SJCRH30 (cell line): ENCODE measurements at regions not wholly inside any gene's neighbourhood (a gene's known extent, or its start where the extent isn't known, plus 50 kb on each side); places are given as distances from the start of the nearest gene placed in this dataset.
"Not testable (repeated sequence)": the region's sequence is repeated elsewhere in the genome, so short reads cannot be mapped to it uniquely, and the experiment has no call there.

Source experiments
- DNase-seq, 2 experiments: peaks; one replicate each; pipeline ENCODE4 v3.0.0-alpha.2; 2015 to 2020
- H3K27ac ChIP-seq: fragments of 250-450 bp; sonication (Bioruptor Pico); 2 replicates; pipeline ENCODE4 v1.5.1; 2020; ENCODE audit warnings: mild to moderate bottlenecking, moderate library complexity
- H3K27me3 ChIP-seq: fragments of 250-450 bp; sonication (Bioruptor Pico); 2 replicates; pipeline ENCODE4 v1.5.1; 2020; ENCODE audit warnings: mild to moderate bottlenecking, moderate library complexity
- H3K36me3 ChIP-seq: fragments of 250-450 bp; sonication (Bioruptor Pico); 2 replicates; pipeline ENCODE4 v1.5.1; 2020; ENCODE audit warnings: mild to moderate bottlenecking, moderate library complexity
- H3K4me1 ChIP-seq: fragments of 250-450 bp; sonication (Bioruptor Pico); 2 replicates; pipeline ENCODE4 v1.5.1; 2020; ENCODE audit warnings: mild to moderate bottlenecking, moderate library complexity
- H3K4me3 ChIP-seq: fragments of 250-450 bp; sonication (Bioruptor Pico); 2 replicates; pipeline ENCODE4 v1.5.1; 2020; ENCODE audit warnings: mild to moderate bottlenecking, moderate library complexity
- H3K9me3 ChIP-seq: fragments of 250-450 bp; sonication (Bioruptor Pico); replicated peaks from 2 replicates; pipeline ENCODE4 v1.5.1; 2020; ENCODE audit warnings: mild to moderate bottlenecking, moderate library complexity

DNA sequence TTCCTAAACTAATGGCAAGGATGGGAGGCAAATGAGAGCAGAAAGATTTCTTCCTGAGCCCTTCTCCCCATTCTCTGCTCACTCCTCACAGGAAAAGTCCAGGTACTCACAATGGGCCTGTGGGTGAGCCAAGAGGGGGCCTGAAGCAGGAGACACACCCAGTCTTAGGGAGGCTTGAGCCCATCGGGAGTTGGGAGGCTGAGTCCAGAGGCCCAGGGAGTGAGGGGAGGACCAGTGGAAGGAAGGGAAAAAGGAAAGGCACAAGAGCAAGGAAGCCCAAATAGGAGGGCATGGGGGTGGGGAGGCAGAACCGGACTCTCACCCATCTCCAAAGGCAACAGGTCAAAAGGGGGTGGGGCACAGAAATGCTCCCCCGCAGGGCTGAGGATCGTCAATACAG lies 68.1 kb upstream of the CNEP1R1 start:
- Histone ChIP-seq H3K4me3 (no peak overlapping the region), H3K27me3 (peaks cover 7% of the 10 kb centered on the region; the same call in 1 of the 2 replicates), H3K27ac (no peak overlapping the region), H3K4me1 (no peaks in the 10 kb centered on the region), H3K36me3 (no peaks in the 10 kb centered on the region), H3K9me3 (no peaks in the 10 kb centered on the region)
- no peak for DNase-seq

DNA sequence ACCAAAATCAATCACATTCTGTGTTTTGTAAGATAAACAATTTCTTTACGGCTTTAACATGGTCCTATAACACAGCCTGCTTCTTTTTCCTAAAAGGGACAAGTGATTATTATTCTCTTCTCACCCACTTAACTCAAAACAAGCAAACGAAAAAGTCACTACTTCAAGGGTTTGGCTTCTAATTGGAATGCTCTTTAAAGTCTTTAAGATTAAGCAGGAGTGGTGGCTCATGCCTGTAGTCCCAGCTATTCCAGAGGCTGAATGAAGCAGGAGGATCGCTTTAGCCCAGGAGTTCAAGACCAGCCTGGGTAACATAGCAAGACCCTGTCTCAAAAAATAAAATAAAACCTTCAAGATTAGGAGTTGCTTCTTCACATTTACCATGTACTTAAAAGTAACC lies 66.6 kb upstream of the CNEP1R1 start:
- Histone ChIP-seq H3K4me3 (no peak overlapping the region), H3K27me3 (peaks cover 7% of the 10 kb centered on the region; the same call in 1 of the 2 replicates), H3K27ac (no peak overlapping the region), H3K36me3 (no peaks in the 10 kb centered on the region), H3K9me3 (no peaks in the 10 kb centered on the region), H3K4me1 (no peaks in the 10 kb centered on the region)
- no peak for DNase-seq

DNA sequence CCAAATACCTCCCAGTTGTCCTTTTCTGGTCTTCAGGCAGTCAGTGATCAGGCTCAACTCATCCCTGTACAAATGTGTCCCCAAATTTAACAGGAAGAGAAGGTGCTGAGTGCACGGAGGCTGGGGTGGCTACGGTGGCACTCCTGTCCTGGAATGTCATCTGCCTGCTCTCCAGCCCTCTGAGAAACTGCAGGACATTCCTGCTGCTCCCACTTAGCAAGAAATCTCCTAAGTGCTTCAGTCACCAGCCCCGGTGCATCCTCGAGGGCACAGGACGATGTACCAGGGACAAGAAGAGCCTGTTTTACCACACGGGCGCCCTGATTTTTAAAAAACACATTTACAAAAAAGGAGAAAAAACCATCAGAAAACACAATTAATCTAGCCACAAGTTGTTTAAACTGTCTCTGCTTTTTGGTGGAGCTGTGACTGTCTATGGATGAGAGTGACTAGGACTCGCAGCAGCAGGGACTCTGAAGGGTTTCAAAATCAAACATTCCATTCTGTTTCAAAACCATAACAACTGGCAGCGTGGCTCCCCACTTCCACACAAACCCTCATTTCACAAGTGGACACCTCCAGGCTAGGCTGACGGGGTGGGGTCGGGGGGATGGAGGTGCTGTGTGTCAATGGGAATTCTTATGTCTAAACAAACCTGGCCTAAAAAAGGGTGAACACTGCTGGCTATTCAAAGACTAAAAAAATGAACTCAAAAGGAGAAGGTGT lies 65.3 kb upstream of the CNEP1R1 start:
- Histone ChIP-seq H3K9me3 (no peaks in the 10 kb centered on the region), H3K4me3 (no peak overlapping the region), H3K27ac (no peak overlapping the region), H3K4me1 (no peaks in the 10 kb centered on the region), H3K36me3 (no peaks in the 10 kb centered on the region), H3K27me3 (peaks cover 7% of the 10 kb centered on the region; the same call in 1 of the 2 replicates)
- no peak for DNase-seq

DNA sequence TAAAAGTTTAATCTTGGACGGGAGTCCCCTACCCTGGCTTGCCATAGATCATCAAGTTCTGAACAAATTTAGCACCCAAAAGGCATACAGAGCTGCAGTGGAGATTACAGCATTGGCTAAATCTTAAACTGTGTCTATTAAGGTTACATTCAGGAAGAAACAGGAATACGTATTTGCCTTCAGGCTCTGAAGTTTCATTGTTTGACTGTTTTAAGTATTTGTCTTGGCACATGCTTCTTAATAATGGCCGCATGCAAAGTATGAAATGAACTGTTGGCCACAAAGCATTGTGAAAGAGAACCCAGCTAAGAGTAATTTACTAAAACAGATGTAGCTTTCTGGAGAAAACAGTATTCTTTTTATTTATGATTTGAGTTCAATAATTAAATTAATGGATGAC lies 63.9 kb upstream of the CNEP1R1 start:
- Histone ChIP-seq H3K4me1 (no peaks in the 10 kb centered on the region), H3K4me3 (no peak overlapping the region), H3K9me3 (no peaks in the 10 kb centered on the region), H3K27me3 (peaks cover 7% of the 10 kb centered on the region; the same call in 1 of the 2 replicates), H3K36me3 (no peaks in the 10 kb centered on the region), H3K27ac (no peak overlapping the region)
- DNase-seq = no peak

DNA sequence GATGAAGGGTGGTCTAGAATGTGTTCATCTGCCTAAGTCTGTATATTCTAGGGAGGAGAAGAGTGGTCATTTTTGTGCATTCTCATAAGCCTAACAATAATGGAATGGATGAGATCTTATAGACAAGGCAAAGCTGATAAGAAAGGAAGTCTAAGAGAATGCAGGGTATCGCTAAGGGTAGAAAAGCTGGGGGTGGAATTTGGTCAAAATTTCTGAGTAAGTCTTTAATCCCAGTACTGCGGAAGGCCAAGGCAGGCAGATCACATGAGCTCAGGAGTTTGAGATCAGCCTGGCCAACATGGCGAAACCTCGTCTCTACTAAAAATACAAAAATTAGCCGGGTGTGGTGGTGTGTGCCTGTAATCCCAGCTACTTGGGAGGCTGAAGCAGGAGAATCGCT lies 62.5 kb upstream of the CNEP1R1 start:
- not testable (repeated sequence) for H3K4me1 ChIP-seq, DNase-seq, H3K27me3 ChIP-seq, H3K36me3 ChIP-seq, H3K9me3 ChIP-seq, H3K4me3 ChIP-seq, H3K27ac ChIP-seq

DNA sequence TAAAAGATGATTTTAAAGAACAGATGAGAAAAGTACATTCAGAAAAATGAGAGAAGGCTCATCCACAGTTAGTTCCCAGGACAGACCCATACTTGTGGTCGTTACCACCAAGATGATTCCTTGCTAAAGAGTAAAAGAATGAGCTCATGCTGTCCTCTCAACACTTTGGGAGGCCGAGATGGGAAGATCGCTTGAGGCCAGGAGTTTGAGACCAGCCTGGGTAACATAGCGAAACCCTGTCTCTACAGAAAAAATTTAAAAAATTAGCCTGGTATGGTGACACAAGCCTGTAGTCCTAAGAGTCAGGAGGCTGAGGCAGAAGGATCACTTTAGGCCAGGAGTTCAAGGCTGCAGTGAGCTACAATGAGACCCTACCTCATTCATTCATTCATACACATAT lies 60.7 kb upstream of the CNEP1R1 start:
- Histone ChIP-seq H3K36me3 (no peaks in the 10 kb centered on the region), H3K4me1 (no peaks in the 10 kb centered on the region), H3K4me3 (no peak overlapping the region), H3K9me3 (no peaks in the 10 kb centered on the region), H3K27ac (no peak overlapping the region), H3K27me3 (peaks cover 6% of the 10 kb centered on the region; the same call in 1 of the 2 replicates)
- no peak for DNase-seq

DNA sequence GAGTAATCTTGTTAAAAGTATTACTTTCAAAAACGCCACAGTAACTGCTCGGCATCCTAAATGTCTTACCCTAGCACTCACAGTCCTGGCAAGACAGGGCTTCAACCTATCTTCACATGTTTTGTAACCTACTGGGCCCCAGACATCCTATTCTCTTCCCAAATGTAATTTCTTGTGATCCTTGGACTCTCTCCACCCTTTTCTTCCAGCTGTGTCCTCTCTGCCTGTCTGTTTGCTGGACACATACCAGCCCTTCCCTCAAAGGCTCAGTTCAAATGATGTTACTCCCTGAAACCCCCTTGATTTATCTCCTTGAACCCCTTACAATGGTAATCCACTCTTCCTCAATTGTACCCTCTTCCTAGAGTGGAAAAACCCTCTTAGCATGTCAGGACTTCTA lies 60.1 kb upstream of the CNEP1R1 start:
- no peak overlapping the region for H3K4me3 ChIP-seq

DNA sequence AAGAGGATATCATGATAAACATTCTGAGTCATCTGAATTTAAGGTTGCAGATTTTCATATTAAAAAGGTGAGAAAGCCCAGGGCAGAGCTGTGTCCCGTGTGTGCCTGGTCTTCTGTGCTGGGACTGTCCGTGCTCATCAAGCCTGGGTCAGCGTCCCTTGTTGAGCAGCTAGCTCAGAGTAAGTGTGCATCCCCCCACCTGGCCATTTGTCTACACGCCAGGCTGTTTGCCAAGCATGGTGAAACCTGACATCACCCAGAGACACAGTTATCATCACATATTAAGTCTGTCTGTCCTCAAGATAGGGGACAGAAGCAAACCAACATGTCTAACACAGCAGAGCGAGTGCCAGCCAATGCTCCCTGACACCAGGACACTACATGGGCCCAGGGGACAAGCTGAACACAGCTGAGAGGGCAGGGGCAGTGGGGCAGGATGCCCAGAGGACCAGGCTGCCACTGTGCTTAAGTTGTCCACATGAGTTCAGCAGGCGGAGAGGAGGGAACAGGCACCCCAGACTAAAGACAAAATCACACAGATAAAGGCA lies 57.9 kb upstream of the CNEP1R1 start:
- Histone ChIP-seq H3K4me1 (no peaks in the 10 kb centered on the region), H3K9me3 (no peaks in the 10 kb centered on the region), H3K27me3 (peaks cover 6% of the 10 kb centered on the region; the same call in 1 of the 2 replicates), H3K4me3 (no peak overlapping the region), H3K36me3 (no peaks in the 10 kb centered on the region), H3K27ac (no peak overlapping the region)
- DNase-seq = no peak

More for the DNA sequence above, 60.1 kb upstream of the CNEP1R1 start:
- H3K9me3 ChIP-seq = no peaks in the 10 kb centered on the region
- H3K4me1 ChIP-seq = no peaks in the 10 kb centered on the region
- no peaks in the 10 kb centered on the region for H3K36me3 ChIP-seq
- no peak overlapping the region for H3K27ac ChIP-seq
- peaks cover 6% of the 10 kb centered on the region; the same call in 1 of the 2 replicates for H3K27me3 ChIP-seq
- no peak for DNase-seq

DNA sequence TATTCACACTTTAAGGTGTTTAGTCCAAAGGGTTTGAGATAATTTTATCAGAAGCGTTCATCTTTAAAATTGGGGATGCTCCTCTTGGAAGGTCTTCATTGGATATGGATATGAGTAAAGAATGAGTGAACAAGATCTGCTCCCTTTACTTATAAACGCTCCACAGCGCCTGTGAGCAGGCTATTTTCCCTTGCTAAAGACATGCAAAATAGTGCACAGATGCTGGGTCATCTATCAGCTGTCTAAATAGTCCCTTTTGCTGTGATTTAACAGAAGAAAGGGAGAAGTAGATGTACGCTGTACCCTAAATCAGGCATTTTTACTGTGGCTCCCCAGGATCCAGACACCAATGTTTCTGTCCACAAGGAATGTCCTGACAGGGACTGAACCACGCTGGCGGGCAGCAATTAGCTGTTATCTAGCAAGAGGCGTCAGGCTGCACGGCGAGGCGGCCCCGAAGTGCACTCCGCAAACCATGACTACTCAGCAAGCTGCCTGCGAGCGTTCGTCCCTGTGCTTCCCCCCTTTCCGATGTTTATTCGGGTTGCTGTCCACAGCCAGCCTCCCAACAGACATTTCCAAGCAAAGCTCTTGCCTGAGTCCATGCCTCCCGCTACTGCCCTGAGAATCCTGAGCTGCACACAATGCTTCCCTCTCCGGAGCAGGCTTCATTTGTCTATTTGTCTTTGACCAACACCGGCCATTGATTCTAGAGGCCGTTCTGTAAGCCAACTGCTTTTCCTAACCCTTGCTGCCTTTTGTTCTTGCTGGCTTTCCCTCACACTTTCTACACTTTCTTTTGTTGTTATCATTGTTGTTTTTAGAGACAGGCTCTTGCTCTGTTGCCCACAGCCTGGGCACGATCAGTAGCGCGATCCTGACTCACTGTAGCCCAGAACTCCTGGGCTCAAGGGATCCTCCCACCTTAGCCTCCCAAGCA lies 55.7 kb upstream of the CNEP1R1 start:
- no peaks in the 10 kb centered on the region for H3K9me3 ChIP-seq
- H3K27me3 ChIP-seq = peaks cover 6% of the 10 kb centered on the region; the same call in 1 of the 2 replicates
- no peak for DNase-seq
- H3K4me1 ChIP-seq = no peaks in the 10 kb centered on the region
- H3K27ac ChIP-seq = no peak overlapping the region
- H3K36me3 ChIP-seq = no peaks in the 10 kb centered on the region
- no peak overlapping the region for H3K4me3 ChIP-seq

DNA sequence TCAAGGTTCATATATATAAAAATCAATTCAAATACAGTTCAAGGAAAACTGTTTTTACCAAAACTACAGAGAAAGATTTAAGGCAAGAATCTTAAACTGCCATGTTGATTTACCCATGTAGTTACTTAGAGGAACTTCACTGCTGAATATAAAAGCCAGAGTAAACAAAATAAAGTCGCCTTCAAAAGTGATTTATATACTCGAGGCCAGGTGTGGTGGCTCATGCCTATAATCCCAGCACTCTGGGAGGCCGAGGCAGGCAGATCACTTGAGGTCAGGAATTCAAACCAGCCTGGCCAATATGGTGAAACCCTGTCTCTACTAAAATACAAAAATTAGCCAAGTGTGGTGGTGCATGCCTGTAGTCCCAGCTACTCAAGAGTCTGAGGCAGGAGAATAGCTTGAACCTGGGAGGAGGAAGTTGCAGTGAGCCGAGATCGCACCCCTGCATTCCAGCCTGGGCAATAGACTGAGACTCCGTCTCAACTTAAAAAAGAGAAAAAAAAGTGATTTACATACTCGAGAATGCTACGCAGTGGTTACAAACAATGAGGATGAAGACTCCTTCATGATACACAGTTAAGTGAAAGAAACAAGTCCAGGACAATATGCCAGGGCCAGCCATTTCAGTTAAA lies 54.1 kb upstream of the CNEP1R1 start:
- no peaks in the 10 kb centered on the region for H3K36me3 ChIP-seq
- H3K27ac ChIP-seq = no peak overlapping the region
- no peaks in the 10 kb centered on the region for H3K4me1 ChIP-seq
- no peak for DNase-seq
- H3K4me3 ChIP-seq = no peak overlapping the region
- H3K27me3 ChIP-seq = 0 out of 2 replicates have a peak, but pooled peaks cover 6% of the 10 kb centered on the region
- H3K9me3 ChIP-seq = no peaks in the 10 kb centered on the region

DNA sequence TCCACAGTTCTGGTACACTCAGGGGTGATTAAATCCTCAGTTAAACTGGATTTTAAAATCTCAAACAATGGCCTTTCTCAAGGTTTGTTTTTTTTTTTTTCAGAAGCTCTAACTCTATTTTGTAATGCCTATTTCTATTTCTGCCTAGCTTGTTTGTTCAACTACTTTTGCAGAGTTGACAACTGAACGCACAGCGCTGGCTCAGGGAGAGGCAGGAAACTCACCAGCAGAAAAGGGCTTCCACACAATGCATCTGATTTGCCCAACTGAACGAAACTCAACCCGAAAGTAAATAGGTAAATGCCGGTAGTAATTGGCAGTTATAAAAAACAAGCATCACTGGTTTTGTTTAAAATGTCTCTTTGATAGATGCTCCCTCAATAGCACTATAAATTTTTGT lies 52.7 kb upstream of the CNEP1R1 start:
- Histone ChIP-seq H3K4me1 (no peaks in the 10 kb centered on the region), H3K27ac (no peak overlapping the region), H3K36me3 (no peaks in the 10 kb centered on the region), H3K4me3 (no peak overlapping the region), H3K27me3 (0 out of 2 replicates have a peak, but pooled peaks cover 6% of the 10 kb centered on the region), H3K9me3 (no peaks in the 10 kb centered on the region)
- DNase-seq = no peak

DNA sequence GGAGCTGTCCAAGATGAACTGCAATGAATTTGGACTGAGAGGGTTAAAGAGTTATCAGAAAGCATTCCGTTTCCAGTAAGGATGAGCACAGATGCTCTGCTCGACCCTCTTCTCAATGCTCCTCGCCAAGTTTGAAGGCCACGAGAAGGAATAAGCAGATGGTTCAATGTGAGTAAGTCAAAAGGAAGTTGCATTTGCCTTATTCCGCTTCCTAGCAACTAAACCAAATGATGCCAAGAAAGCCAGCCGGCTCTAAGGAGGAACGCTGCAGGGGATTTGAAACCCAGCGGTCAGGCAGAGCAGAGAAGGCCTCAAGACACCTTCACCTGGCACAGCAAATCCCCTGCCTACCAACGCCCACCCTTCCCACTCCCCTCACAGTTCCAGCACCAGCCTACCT lies 52.1 kb upstream of the CNEP1R1 start:
- Histone ChIP-seq H3K36me3 (no peaks in the 10 kb centered on the region), H3K9me3 (no peaks in the 10 kb centered on the region), H3K4me3 (no peak overlapping the region), H3K4me1 (no peaks in the 10 kb centered on the region), H3K27ac (no peak overlapping the region), H3K27me3 (0 out of 2 replicates have a peak, but pooled peaks cover 6% of the 10 kb centered on the region)
- no peak for DNase-seq
